ENCODE measurements at regions not wholly inside any gene's neighbourhood (a gene's known extent, or its start where the extent isn't known, plus 50 kb on each side); places are given as distances from the start of the nearest gene placed in this dataset.

DNA sequence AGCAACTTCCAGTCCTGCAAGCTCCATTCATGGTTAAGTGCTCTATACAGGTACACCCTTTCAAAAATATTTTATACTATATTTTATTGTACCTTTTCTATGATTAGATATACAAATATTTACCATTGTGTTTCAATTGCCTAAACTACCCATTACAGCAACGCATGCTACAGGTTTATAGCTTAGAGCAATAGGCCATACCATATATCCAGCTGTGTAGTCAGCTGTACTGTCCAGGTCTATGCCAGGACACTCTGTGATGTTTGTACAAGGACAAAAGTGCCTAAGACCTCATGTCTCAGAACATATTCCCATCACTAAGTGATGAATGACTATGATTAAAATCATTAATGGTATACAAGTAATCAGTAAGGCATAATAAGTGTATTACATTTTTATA, 368.7 kb downstream of the CMPK2 start:
- TF ChIP-seq, protein P1, sequence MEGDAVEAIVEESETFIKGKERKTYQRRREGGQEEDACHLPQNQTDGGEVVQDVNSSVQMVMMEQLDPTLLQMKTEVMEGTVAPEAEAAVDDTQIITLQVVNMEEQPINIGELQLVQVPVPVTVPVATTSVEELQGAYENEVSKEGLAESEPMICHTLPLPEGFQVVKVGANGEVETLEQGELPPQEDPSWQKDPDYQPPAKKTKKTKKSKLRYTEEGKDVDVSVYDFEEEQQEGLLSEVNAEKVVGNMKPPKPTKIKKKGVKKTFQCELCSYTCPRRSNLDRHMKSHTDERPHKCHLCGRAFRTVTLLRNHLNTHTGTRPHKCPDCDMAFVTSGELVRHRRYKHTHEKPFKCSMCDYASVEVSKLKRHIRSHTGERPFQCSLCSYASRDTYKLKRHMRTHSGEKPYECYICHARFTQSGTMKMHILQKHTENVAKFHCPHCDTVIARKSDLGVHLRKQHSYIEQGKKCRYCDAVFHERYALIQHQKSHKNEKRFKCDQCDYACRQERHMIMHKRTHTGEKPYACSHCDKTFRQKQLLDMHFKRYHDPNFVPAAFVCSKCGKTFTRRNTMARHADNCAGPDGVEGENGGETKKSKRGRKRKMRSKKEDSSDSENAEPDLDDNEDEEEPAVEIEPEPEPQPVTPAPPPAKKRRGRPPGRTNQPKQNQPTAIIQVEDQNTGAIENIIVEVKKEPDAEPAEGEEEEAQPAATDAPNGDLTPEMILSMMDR (IDR thresholded peaks at IDR 0.05) = no peak
- no peak for TF ChIP-seq POLR2A (IDR thresholded peaks at IDR 0.05)
